NT2/D1 (cell line): ENCODE measurements at regions not wholly inside any gene's neighbourhood (a gene's known extent, or its start where the extent isn't known, plus 50 kb on each side); places are given as distances from the start of the nearest gene placed in this dataset.

ENCODE experiments used
- SUZ12 ChIP-seq: IDR thresholded peaks from 2 replicates; pipeline ENCODE4 v1.6.1; 2011; ENCODE audit not compliant: insufficient read length, insufficient read depth; ENCODE audit errors: extremely low read depth
- YY1 ChIP-seq: IDR thresholded peaks from 2 replicates; pipeline ENCODE4 v1.6.1; 2011; ENCODE audit not compliant: insufficient read length, insufficient read depth
- ZNF274 ChIP-seq: IDR thresholded peaks from 2 replicates; pipeline ENCODE4 v1.6.1; 2011; ENCODE audit warnings: mild to moderate bottlenecking, low read depth, low read length

DNA sequence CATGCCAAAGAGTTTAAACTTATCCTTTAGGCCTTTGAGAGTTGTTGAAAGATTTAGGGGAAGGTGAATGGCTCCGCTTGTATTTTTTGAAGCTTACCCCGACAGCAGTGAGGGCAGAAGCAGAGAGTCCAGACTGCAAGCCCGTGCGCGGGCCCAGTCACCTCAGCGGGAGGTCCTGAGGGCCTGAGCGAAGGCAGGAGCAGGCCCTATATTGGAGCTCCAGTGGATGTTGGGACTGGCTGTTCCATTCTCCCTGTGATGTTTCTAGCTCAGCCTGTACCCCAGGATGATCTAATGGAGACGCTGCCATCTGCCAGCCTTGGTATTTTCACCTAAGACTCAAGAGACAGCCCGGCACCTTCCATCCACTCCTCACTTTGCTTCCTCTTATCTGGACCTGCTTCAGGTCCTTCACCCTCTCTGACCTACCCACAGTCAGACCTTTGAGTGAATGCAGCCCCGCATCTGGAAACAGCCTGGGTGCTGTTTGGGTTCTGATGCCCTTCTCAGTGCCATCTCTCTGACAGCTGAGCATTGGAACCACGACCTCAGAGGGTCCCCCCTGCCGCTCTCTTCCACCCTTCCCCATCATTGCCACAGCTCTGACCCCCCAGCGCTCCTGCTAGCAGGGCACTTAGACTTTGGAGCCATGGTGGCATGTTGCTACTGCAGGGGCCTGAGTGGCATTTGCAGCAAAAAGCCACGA lies 628.2 kb upstream of the CADM1 start:
- TF ChIP-seq YY1 (no peak), ZNF274 (no peak), SUZ12 (no peak)
